GM12878 (cell line): ENCODE measurements at regions not wholly inside any gene's neighbourhood (a gene's known extent, or its start where the extent isn't known, plus 50 kb on each side); places are given as distances from the start of the nearest gene placed in this dataset.

Experiments
- ATAC-seq: fragments of 200-7000 bp; cut with Tn5 transposase; 3 replicates; pipeline ENCODE4 v1.9.1; 2020; ENCODE audit warnings: mild to moderate bottlenecking, moderate library complexity
- BruUV-seq: library from RNA; stranded (reverse); fragments of 400-500 nt; replicated peaks from 2 replicates; lab custom pipeline; 2021; lab: Mats Ljungman, UMichigan
- CTCF ChIA-PET: fragments of 300-600 bp; sonication (Branson Sonifier 250); formaldehyde crosslinking; extraction: SDS; loops from one replicate; lab custom pipeline; 2021; ENCODE audit warnings: inconsistent platforms; lab: Yijun Ruan, JAX
- POLR2A ChIA-PET: fragments of 350-600 bp; formaldehyde crosslinking; extraction: SDS; loops from one replicate; lab custom pipeline; 2021; ENCODE audit warnings: inconsistent platforms; lab: Charles Lee
- RAD21 ChIA-PET: fragments of 300-600 bp; sonication (Branson Sonifier 250); formaldehyde crosslinking; loops from one replicate; lab custom pipeline; 2023; ENCODE audit warnings: antibody characterized with exemption; ENCODE audit not compliant: unreplicated experiment; lab: Charles Lee
- SMC1A ChIA-PET: fragments of 300-600 bp; sonication (Branson Sonifier 250); formaldehyde crosslinking; loops from one replicate; lab custom pipeline; 2023; ENCODE audit not compliant: unreplicated experiment, uncharacterized antibody; lab: Charles Lee
- DNase-seq: peaks from one replicate; pipeline ENCODE4 v3.0.0-alpha.2; 2011; ENCODE audit warnings: low read depth, low spot score
- FAIRE-seq: peaks from 3 replicates; lab custom pipeline; 2011; peaks lifted over from hg19 to GRCh38; lab: Jason Lieb, UNC
- H2AFZ ChIP-seq: 2 replicates; pipeline ENCODE4 v1.6.0; 2011; ENCODE audit warnings: low read depth, low read length, control low read depth; ENCODE audit not compliant: control insufficient read depth
- H3K27ac ChIP-seq: 2 replicates; pipeline ENCODE4 v1.5.1; 2011; ENCODE audit warnings: control low read depth; ENCODE audit not compliant: control insufficient read depth, insufficient read depth
- H3K27me3 ChIP-seq, 2 experiments: replicated peaks in 1 of 2; 2 replicates each; pipeline versions ENCODE4 v1.6.0 to v1.6.1; 2011; ENCODE audit warnings: low read length in 1 of 2; ENCODE audit not compliant: control insufficient read depth in 2 of 2, insufficient read depth in 2 of 2
- H3K36me3 ChIP-seq, 2 experiments: 2 replicates each; pipeline ENCODE4 v1.5.1; 2011; ENCODE audit warnings: low read length in 1 of 2; ENCODE audit not compliant: control insufficient read depth in 2 of 2, insufficient read depth in 2 of 2
- H3K4me1 ChIP-seq: 2 replicates; pipeline ENCODE4 v1.6.1; 2011; ENCODE audit warnings: mild to moderate bottlenecking, low read length, moderate library complexity, mixed read lengths; ENCODE audit not compliant: control insufficient read depth, insufficient read depth
- H3K4me2 ChIP-seq: 2 replicates; pipeline ENCODE4 v1.6.0; 2011; ENCODE audit warnings: control low read depth; ENCODE audit not compliant: control insufficient read depth, insufficient read depth
- H3K4me3 ChIP-seq: fragments of 200-600 bp; sonication (generic); 2 replicates; pipeline ENCODE4 v1.5.1; 2016
- H3K79me2 ChIP-seq: 2 replicates; pipeline ENCODE4 v1.6.0; 2011; ENCODE audit warnings: low read length; ENCODE audit not compliant: control insufficient read depth, insufficient read depth
- H3K9ac ChIP-seq: 2 replicates; pipeline ENCODE4 v1.8.0; 2011; ENCODE audit warnings: low read length, control low read depth, mixed read lengths; ENCODE audit not compliant: control insufficient read depth, insufficient read depth
- H3K9me3 ChIP-seq: replicated peaks from 3 replicates; pipeline ENCODE4 v1.5.1; 2011; ENCODE audit warnings: mild to moderate bottlenecking, low read length; ENCODE audit not compliant: control insufficient read depth, insufficient read depth
- H4K20me1 ChIP-seq: 2 replicates; pipeline ENCODE4 v1.6.0; 2011; ENCODE audit not compliant: control insufficient read depth, insufficient read depth
- ATF3 ChIP-seq: IDR thresholded peaks from 2 replicates; pipeline ENCODE4 v1.6.1; 2011; ENCODE audit warnings: low read depth, mild to moderate bottlenecking, low read length, moderate library complexity, borderline replicate concordance; ENCODE audit errors: extremely low read depth
- CHD1 ChIP-seq: IDR thresholded peaks from 2 replicates; pipeline ENCODE4 v1.6.1; 2012; ENCODE audit warnings: low read depth, low read length, improper control_type of control experiment
- CREB1 ChIP-seq: IDR thresholded peaks from 2 replicates; pipeline ENCODE4 v1.6.1; 2012; ENCODE audit warnings: low read depth, mild to moderate bottlenecking, inconsistent platforms
- E4F1 ChIP-seq: fragments of 450-650 bp; IDR thresholded peaks from 2 replicates; pipeline ENCODE4 v1.6.1; 2018; ENCODE audit warnings: borderline replicate concordance, mild to moderate bottlenecking; ENCODE audit not compliant: partially characterized antibody
- EGR1 ChIP-seq, 2 experiments: IDR thresholded peaks; 1 replicate in 1 of 2; 2 replicates in 1 of 2; pipeline ENCODE4 v1.6.1; 2011 to 2012; ENCODE audit warnings: low read depth in 2 of 2, low read length in 2 of 2, borderline replicate concordance in 1 of 2, mild to moderate bottlenecking in 1 of 2, moderate library complexity in 1 of 2
- HDAC6 ChIP-seq: fragments of 200-600 bp; sonication (generic); IDR thresholded peaks from one replicate; pipeline ENCODE4 v1.8.0; 2017; ENCODE audit warnings: antibody characterized with exemption; ENCODE audit not compliant: unreplicated experiment
- HDGF ChIP-seq: fragments of 450-650 bp; IDR thresholded peaks from 2 replicates; pipeline ENCODE4 v1.6.1; 2016; ENCODE audit warnings: antibody characterized with exemption
- MYB ChIP-seq: fragments of 150-350 bp; IDR thresholded peaks from 2 replicates; pipeline ENCODE4 v1.6.1; 2014; ENCODE audit warnings: mild to moderate bottlenecking, low read depth, low read length, borderline replicate concordance
- NR2C1 ChIP-seq: fragments of 450-650 bp; IDR thresholded peaks from 2 replicates; pipeline ENCODE4 v1.6.1; 2017; ENCODE audit warnings: antibody characterized with exemption, mild to moderate bottlenecking, moderate library complexity
- PAX5 ChIP-seq: IDR thresholded peaks from 2 replicates; pipeline ENCODE4 v1.6.1; 2011; ENCODE audit warnings: low read depth, low read length, borderline replicate concordance
- RAD51 ChIP-seq: fragments of 450-650 bp; IDR thresholded peaks from 2 replicates; pipeline ENCODE4 v1.6.1; 2016; ENCODE audit warnings: moderate library complexity, mild to moderate bottlenecking, inconsistent platforms
- SIN3A ChIP-seq: IDR thresholded peaks from 2 replicates; pipeline ENCODE4 v1.6.1; 2012; ENCODE audit warnings: low read depth, low read length, improper control_type of control experiment
- TBL1XR1 ChIP-seq: IDR thresholded peaks from 2 replicates; pipeline ENCODE4 v1.6.1; 2012; ENCODE audit warnings: low read depth, low read length, improper control_type of control experiment
- TCF12 ChIP-seq: IDR thresholded peaks from 2 replicates; pipeline ENCODE4 v1.6.1; 2011; ENCODE audit warnings: low read depth, mild to moderate bottlenecking, low read length
- ZNF384 ChIP-seq: IDR thresholded peaks from 2 replicates; pipeline ENCODE4 v1.6.1; 2012; ENCODE audit warnings: low read depth, mild to moderate bottlenecking, low read length, improper control_type of control experiment, borderline replicate concordance
- ZNF622 ChIP-seq: fragments of 450-650 bp; IDR thresholded peaks from 2 replicates; pipeline ENCODE4 v1.6.1; 2017; ENCODE audit warnings: mild to moderate bottlenecking, inconsistent platforms
- ZSCAN29 ChIP-seq: fragments of 450-650 bp; IDR thresholded peaks from 2 replicates; pipeline ENCODE4 v1.6.1; 2017; ENCODE audit warnings: mild to moderate bottlenecking, moderate library complexity
- in situ Hi-C: fragments of 300-500 bp; cut with MboI; formaldehyde crosslinking; loops from 9 replicates; pipeline ENCODE4 v1.14.3; 2018; ENCODE audit warnings: mixed read lengths
- intact Hi-C: fragments of 100-400 bp; cut with micrococcal nuclease; formaldehyde crosslinking; loops from one replicate; pipeline ENCODE4 v1.14.2; 2022; ENCODE audit not compliant: unreplicated experiment
- TF ChIP-seq, protein P1 (sequence below): fragments of 450-650 bp; formaldehyde crosslinking; IDR thresholded peaks from 2 replicates; pipeline ENCODE4 v1.4.0; 2020; ENCODE audit warnings: mild to moderate bottlenecking, moderate library complexity

DNA sequence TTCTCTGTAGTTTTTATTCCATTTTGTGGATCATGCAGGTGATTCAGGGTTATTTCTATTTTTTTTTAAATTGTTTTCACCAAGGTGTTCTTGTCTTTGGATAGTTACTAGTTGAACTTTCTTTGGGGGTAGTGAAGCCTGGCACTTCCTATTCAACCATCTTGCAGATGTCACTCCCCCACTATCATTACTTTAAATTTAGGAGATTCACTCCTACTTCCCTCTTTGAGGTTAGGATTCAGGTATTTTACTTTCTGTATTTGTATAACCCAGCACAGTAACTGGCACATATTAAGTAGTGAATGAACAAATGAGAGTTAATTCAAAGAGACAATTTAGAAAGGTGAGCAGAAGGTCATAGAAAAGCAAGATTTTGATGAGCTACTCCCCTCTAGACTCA is 255.6 kb downstream of the ATP23 start:
- ATAC-seq (no peak), DNase-seq (no peak), FAIRE-seq (no peak)
- H4K20me1 ChIP-seq: no peaks in the 10 kb centered on the region
- no peaks in the 10 kb centered on the region for H3K9me3 ChIP-seq
- ChIA-PET SMC1A (no interaction called here), RAD21 (no interaction called here), CTCF (no interaction called here), POLR2A (no interaction called here)
- no peaks in the 10 kb centered on the region for H3K36me3 ChIP-seq
- no peaks in the 10 kb centered on the region for H3K4me1 ChIP-seq
- H3K9ac ChIP-seq: no peak overlapping the region
- no peak overlapping the region for H2AFZ ChIP-seq
- intact Hi-C loops (no loop called here), in situ Hi-C loops (no loop called here)
- no peak overlapping the region for H3K27ac ChIP-seq
- no TSS peak for BruUV-seq
- H3K4me3 ChIP-seq: no peak overlapping the region
- H3K79me2 ChIP-seq: no peaks in the 10 kb centered on the region
- H3K4me2 ChIP-seq: no peak overlapping the region
- H3K27me3 ChIP-seq: no peaks in the 10 kb centered on the region
- TF ChIP-seq CREB1 (no peak), TCF12 (no peak), ZNF622 (no peak), PAX5 (no peak), CHD1 (no peak), EGR1 (IDR thresholded peaks at IDR 0.05; ENCODE audit: borderline replicate concordance in 1 of 2, low read depth in 2 of 2, low read length in 2 of 2) (no peak), MYB (no peak), E4F1 (no peak), ZSCAN29 (no peak), ATF3 (no peak), ZNF384 (no peak), NR2C1 (no peak), HDAC6 (no peak), SIN3A (no peak), TBL1XR1 (no peak), HDGF (no peak), RAD51 (no peak)
- TF ChIP-seq, protein P1, sequence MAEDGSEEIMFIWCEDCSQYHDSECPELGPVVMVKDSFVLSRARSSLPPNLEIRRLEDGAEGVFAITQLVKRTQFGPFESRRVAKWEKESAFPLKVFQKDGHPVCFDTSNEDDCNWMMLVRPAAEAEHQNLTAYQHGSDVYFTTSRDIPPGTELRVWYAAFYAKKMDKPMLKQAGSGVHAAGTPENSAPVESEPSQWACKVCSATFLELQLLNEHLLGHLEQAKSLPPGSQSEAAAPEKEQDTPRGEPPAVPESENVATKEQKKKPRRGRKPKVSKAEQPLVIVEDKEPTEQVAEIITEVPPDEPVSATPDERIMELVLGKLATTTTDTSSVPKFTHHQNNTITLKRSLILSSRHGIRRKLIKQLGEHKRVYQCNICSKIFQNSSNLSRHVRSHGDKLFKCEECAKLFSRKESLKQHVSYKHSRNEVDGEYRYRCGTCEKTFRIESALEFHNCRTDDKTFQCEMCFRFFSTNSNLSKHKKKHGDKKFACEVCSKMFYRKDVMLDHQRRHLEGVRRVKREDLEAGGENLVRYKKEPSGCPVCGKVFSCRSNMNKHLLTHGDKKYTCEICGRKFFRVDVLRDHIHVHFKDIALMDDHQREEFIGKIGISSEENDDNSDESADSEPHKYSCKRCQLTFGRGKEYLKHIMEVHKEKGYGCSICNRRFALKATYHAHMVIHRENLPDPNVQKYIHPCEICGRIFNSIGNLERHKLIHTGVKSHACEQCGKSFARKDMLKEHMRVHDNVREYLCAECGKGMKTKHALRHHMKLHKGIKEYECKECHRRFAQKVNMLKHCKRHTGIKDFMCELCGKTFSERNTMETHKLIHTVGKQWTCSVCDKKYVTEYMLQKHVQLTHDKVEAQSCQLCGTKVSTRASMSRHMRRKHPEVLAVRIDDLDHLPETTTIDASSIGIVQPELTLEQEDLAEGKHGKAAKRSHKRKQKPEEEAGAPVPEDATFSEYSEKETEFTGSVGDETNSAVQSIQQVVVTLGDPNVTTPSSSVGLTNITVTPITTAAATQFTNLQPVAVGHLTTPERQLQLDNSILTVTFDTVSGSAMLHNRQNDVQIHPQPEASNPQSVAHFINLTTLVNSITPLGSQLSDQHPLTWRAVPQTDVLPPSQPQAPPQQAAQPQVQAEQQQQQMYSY (CRISPR knock-in tag): no peak
